HepG2 (cell line): ENCODE measurements at regions not wholly inside any gene's neighbourhood (a gene's known extent, or its start where the extent isn't known, plus 50 kb on each side); places are given as distances from the start of the nearest gene placed in this dataset.
"Not testable (repeated sequence)": the region's sequence is repeated elsewhere in the genome, so short reads cannot be mapped to it uniquely, and the experiment has no call there.

Experiments
- ATAC-seq: fragments of 200-7000 bp; cut with Tn5 transposase; 3 replicates; pipeline ENCODE4 v1.9.1; 2020; ENCODE audit warnings: mild to moderate bottlenecking, moderate library complexity
- BruUV-seq: library from RNA; stranded (reverse); fragments of 400-500 nt; replicated peaks from 2 replicates; lab custom pipeline; 2021; lab: Mats Ljungman, UMichigan
- CTCF ChIA-PET: fragments of 300-600 bp; formaldehyde crosslinking; extraction: SDS; loops from one replicate; lab custom pipeline; 2021; ENCODE audit warnings: low total read pairs, inconsistent platforms, low intra/inter-chr PET ratio; lab: Yijun Ruan, JAX
- POLR2A ChIA-PET: fragments of 350-600 bp; sonication (Branson Sonifier 250); formaldehyde crosslinking; loops from one replicate; lab custom pipeline; 2020; ENCODE audit warnings: antibody characterized with exemption, inconsistent platforms; lab: Yijun Ruan, JAX
- DNase-seq: peaks from one replicate; pipeline ENCODE4 v3.0.0-alpha.2; 2015; ENCODE audit warnings: low spot score
- FAIRE-seq: peaks from 3 replicates; lab custom pipeline; 2011; peaks lifted over from hg19 to GRCh38; lab: Jason Lieb, UNC
- H2AFZ ChIP-seq: one replicate; pipeline ENCODE4 v1.6.1; 2011; ENCODE audit warnings: low read length, inconsistent platforms
- H3K27ac ChIP-seq: fragments of 300-600 bp; 3 replicates; pipeline ENCODE4 v1.8.0; 2011; ENCODE audit warnings: mixed run types, mild to moderate bottlenecking, mixed read lengths, low read length, inconsistent platforms; ENCODE audit not compliant: insufficient read depth; ENCODE audit errors: extremely low read length
- H3K27me3 ChIP-seq, 2 experiments: fragments of 200-600 bp in 1 of 2; 2 replicates in 1 of 2; 3 replicates in 1 of 2; pipeline versions ENCODE4 v1.6.0 to v1.8.0; 2011; ENCODE audit warnings: low read length in 2 of 2, mild to moderate bottlenecking in 2 of 2, moderate library complexity in 2 of 2, inconsistent platforms in 1 of 2; ENCODE audit not compliant: insufficient read depth in 2 of 2, control insufficient read depth in 1 of 2
- H3K36me3 ChIP-seq, 2 experiments: fragments of 200-600 bp in 1 of 2; replicated peaks in 1 of 2; 2 replicates in 1 of 2; 3 replicates in 1 of 2; pipeline versions ENCODE4 v1.5.1 to v1.8.0; 2011; ENCODE audit warnings: low read length in 2 of 2, inconsistent platforms in 1 of 2; ENCODE audit not compliant: insufficient read depth in 2 of 2, control insufficient read depth in 1 of 2
- H3K4me1 ChIP-seq: 2 replicates; pipeline ENCODE4 v1.5.1; 2012; ENCODE audit warnings: low read length, inconsistent platforms; ENCODE audit not compliant: insufficient read depth
- H3K4me2 ChIP-seq: 2 replicates; pipeline ENCODE4 v1.6.0; 2011; ENCODE audit warnings: low read depth, low read length, inconsistent platforms
- H3K4me3 ChIP-seq, 3 experiments: fragments of 200-600 bp in 1 of 3; sonication (generic), shearing (Covaris generic) in 1 of 3; replicated peaks in 1 of 3; 2 replicates each; pipeline ENCODE4 v1.5.1; 2011 to 2016; ENCODE audit warnings: low read length in 3 of 3, inconsistent platforms in 2 of 3, low read depth in 2 of 3, mild to moderate bottlenecking in 2 of 3, control low read depth in 1 of 3, mixed read lengths in 1 of 3; ENCODE audit not compliant: insufficient read depth in 1 of 3
- H3K79me2 ChIP-seq: one replicate; pipeline ENCODE4 v1.6.1; 2011; ENCODE audit warnings: low read length, inconsistent platforms; ENCODE audit not compliant: insufficient read depth
- H3K9ac ChIP-seq: 2 replicates; pipeline ENCODE4 v1.6.0; 2011; ENCODE audit warnings: mild to moderate bottlenecking, low read depth, low read length, inconsistent platforms; ENCODE audit not compliant: insufficient read depth
- H3K9me3 ChIP-seq: 2 replicates; pipeline ENCODE4 v1.5.1; 2012; ENCODE audit warnings: mild to moderate bottlenecking, low read length
- H4K20me1 ChIP-seq: 2 replicates; pipeline ENCODE4 v1.6.0; 2011; ENCODE audit warnings: inconsistent platforms, mild to moderate bottlenecking, low read length, moderate library complexity; ENCODE audit not compliant: insufficient read depth
- WGBS: methylation state at CpG from one replicate; pipeline ENCODE4 v1.1.6; 2017; ENCODE audit warnings: low lambda C conversion rate; 5-methylcytosine and 5-hydroxymethylcytosine counted together
- in situ Hi-C: cut with HindIII; loops from 2 replicates; pipeline ENCODE4 v1.10.0; 2017; ENCODE audit warnings: low pct_unique_long_range_greater_than_20kb; ENCODE audit not compliant: extremely low pct_ligation_motif_present
- intact Hi-C: fragments of 100-400 bp; cut with micrococcal nuclease; formaldehyde crosslinking; loops from one replicate; pipeline ENCODE4 v1.10.0; 2022; ENCODE audit not compliant: unreplicated experiment

- BruUV-seq, H3K4me1 ChIP-seq, POLR2A ChIA-PET, H3K27ac ChIP-seq, H3K4me2 ChIP-seq, H2AFZ ChIP-seq, CTCF ChIA-PET, H3K9ac ChIP-seq, H3K27me3 ChIP-seq, H4K20me1 ChIP-seq, FAIRE-seq, H3K4me3 ChIP-seq, H3K79me2 ChIP-seq, DNase-seq, H3K36me3 ChIP-seq, intact Hi-C loops, in situ Hi-C loops, H3K9me3 ChIP-seq, ATAC-seq: not testable (repeated sequence)
- 77% methylated on average over 2 of the region's 3 CpGs for WGBS
These were observed 178.2 kb upstream of the ZNG1F start for GRCh38 chr9:41367301-41367700.

- H3K36me3 ChIP-seq, H4K20me1 ChIP-seq, H3K9me3 ChIP-seq, in situ Hi-C loops, H3K4me2 ChIP-seq, CTCF ChIA-PET, H3K79me2 ChIP-seq, ATAC-seq, H3K9ac ChIP-seq, H3K4me1 ChIP-seq, H3K27ac ChIP-seq, H3K4me3 ChIP-seq, FAIRE-seq, H2AFZ ChIP-seq, BruUV-seq, intact Hi-C loops, H3K27me3 ChIP-seq, POLR2A ChIA-PET, DNase-seq: not testable (repeated sequence)
- 87% methylated on average over 1 of the region's 1 CpG for WGBS
These were observed 172.7 kb upstream of the ZNG1F start for GRCh38 chr9:41361790-41362189.

- Histone ChIP-seq H3K9ac (peak overlapping the region; percentile 69), H3K4me2 (peak overlapping the region; percentile 51), H3K27ac (peak overlapping the region; percentile 58), H3K4me3 (peak overlapping the region; percentile 52 to 81 (median 73))
- CTCF ChIA-PET, H3K79me2 ChIP-seq, DNase-seq, FAIRE-seq, BruUV-seq, in situ Hi-C loops, intact Hi-C loops, H4K20me1 ChIP-seq, H3K9me3 ChIP-seq, H2AFZ ChIP-seq, H3K36me3 ChIP-seq, H3K27me3 ChIP-seq, H3K4me1 ChIP-seq, POLR2A ChIA-PET: not testable (repeated sequence)
- 5% methylated on average over 4 of the region's 27 CpGs for WGBS
- ATAC-seq, result peak; percentile 83
These were observed 170.0 kb upstream of the ZNG1F start for GRCh38 chr9:41359116-41359515.
